KMS-11 (cell line): ENCODE measurements at regions not wholly inside any gene's neighbourhood (a gene's known extent, or its start where the extent isn't known, plus 50 kb on each side); places are given as distances from the start of the nearest gene placed in this dataset.

Experiments
- H2AFZ ChIP-seq: fragments of 200-600 bp; sonication (generic); 2 replicates; pipeline ENCODE4 v1.6.1; 2016; ENCODE audit warnings: antibody characterized with exemption, mixed run types, low read depth
- H3K27ac ChIP-seq: fragments of 200-600 bp; sonication (generic); 2 replicates; pipeline ENCODE4 v1.6.1; 2016; ENCODE audit warnings: mild to moderate bottlenecking, mixed run types
- H3K27me3 ChIP-seq: fragments of 200-600 bp; sonication (generic); 2 replicates; pipeline ENCODE4 v1.6.1; 2017; ENCODE audit warnings: mild to moderate bottlenecking, low read depth, mixed run types, moderate library complexity; ENCODE audit not compliant: insufficient read depth
- H3K36me3 ChIP-seq: fragments of 200-600 bp; sonication (generic); 2 replicates; pipeline ENCODE4 v1.6.1; 2017; ENCODE audit warnings: mild to moderate bottlenecking, mixed run types; ENCODE audit not compliant: insufficient read depth
- H3K4me1 ChIP-seq: fragments of 200-600 bp; sonication (generic); 2 replicates; pipeline ENCODE4 v1.6.1; 2016; ENCODE audit warnings: mild to moderate bottlenecking, low read depth, mixed run types; ENCODE audit not compliant: poor library complexity, severe bottlenecking
- H3K4me2 ChIP-seq: fragments of 200-600 bp; sonication (generic); 2 replicates; pipeline ENCODE4 v1.7.0; 2016; ENCODE audit warnings: mild to moderate bottlenecking, mixed run types
- H3K4me3 ChIP-seq: fragments of 200-600 bp; sonication (generic); IDR thresholded peaks from 2 replicates; pipeline ENCODE4 v1.6.1; 2017; ENCODE audit warnings: low read depth, low read length, mixed read lengths; ENCODE audit not compliant: insufficient read depth
- H3K79me2 ChIP-seq: fragments of 200-600 bp; sonication (generic); 2 replicates; pipeline ENCODE4 v1.6.1; 2016; ENCODE audit warnings: low read depth, mixed run types; ENCODE audit not compliant: insufficient read depth
- H3K9ac ChIP-seq: fragments of 200-600 bp; sonication (generic); 2 replicates; pipeline ENCODE4 v1.6.1; 2016; ENCODE audit warnings: mild to moderate bottlenecking, mixed run types
- H4K20me1 ChIP-seq: fragments of 200-600 bp; sonication (generic); 2 replicates; pipeline ENCODE4 v1.6.1; 2016; ENCODE audit warnings: mild to moderate bottlenecking, mixed run types; ENCODE audit not compliant: insufficient read depth
- CTCF ChIP-seq: fragments of 200-600 bp; sonication (generic); conservative IDR thresholded peaks from 2 replicates; pipeline ENCODE4 v1.6.1; 2017; ENCODE audit warnings: low read depth, mild to moderate bottlenecking, antibody characterized with exemption, low read length, moderate library complexity, mixed read lengths

GRCh38 chr5:174376726-174377373 lies 331.3 kb downstream of the NSG2 start:
- Histone ChIP-seq H3K4me3 (no peak overlapping the region), H3K9ac (no peak overlapping the region), H3K36me3 (no peaks in the 10 kb centered on the region), H4K20me1 (no peaks in the 10 kb centered on the region), H3K27me3 (no peaks in the 10 kb centered on the region), H3K27ac (no peak overlapping the region), H2AFZ (no peak overlapping the region), H3K79me2 (no peaks in the 10 kb centered on the region), H3K4me1 (no peaks in the 10 kb centered on the region), H3K4me2 (no peak overlapping the region)
- TF ChIP-seq CTCF, result no peak

DNA sequence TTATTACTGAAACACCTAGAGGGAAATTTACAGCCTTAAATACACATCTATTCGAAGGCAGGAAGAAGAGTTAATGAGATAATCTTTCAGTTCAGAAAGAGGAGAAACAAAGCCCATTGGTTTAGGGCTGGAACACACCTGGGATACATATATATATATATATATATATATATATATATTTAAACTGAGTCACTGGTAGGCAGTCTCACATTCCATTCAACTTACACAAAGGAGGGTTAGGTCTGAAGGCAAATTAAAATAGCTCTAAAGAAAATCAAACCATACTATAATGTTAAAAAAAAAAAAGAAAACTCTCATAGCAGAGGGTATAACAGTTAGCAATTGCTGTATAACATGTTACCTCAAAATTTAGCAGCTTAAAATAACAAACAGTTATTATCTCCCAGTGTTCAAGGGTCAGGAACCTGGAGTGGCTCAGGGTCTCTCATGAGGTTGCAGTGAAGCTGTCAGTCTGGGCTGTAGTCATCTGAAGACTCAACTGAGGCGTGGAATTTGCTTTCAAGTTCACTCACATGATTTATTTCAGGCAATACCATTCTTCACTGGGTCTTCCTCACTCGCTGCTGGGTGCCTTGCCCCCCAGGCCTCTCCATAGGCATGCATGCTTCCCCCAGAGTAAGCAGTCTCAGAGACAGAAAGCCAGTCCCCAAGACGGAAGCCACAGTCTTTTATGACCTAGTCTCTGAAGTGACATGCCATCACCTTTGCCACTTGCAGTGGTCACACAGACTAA lies 332.8 kb downstream of the NSG2 start:
- Histone ChIP-seq H3K4me1 (no peaks in the 10 kb centered on the region), H3K4me3 (no peak overlapping the region), H3K36me3 (no peaks in the 10 kb centered on the region), H3K79me2 (no peaks in the 10 kb centered on the region), H3K27me3 (no peaks in the 10 kb centered on the region), H3K27ac (no peak overlapping the region), H3K4me2 (no peak overlapping the region), H3K9ac (no peak overlapping the region), H2AFZ (no peak overlapping the region), H4K20me1 (no peaks in the 10 kb centered on the region)
- no peak for TF ChIP-seq CTCF

DNA sequence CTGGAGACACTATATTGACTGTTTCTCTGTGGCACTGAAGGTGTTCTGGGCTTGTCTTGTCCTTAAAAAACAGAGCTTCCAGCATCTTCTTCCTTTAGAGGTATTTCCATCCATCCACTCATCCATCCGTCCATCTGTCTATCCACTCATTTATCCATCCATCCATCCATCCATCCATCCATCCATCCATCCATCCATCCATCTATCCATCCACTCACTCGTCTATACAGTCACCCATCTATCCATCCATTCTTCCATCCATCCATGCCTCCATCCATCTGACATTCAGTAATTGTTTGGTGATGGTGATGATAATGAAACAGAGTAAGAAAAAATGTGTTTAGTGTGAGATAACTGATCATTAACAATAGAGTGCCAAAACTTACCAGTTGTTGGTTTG lies 334.8 kb downstream of the NSG2 start:
- H3K4me1 ChIP-seq, result no peaks in the 10 kb centered on the region
- H3K36me3 ChIP-seq, result no peaks in the 10 kb centered on the region
- H3K4me3 ChIP-seq, result no peak overlapping the region
- no peak overlapping the region for H3K9ac ChIP-seq
- no peak overlapping the region for H3K27ac ChIP-seq
- no peaks in the 10 kb centered on the region for H4K20me1 ChIP-seq
- no peaks in the 10 kb centered on the region for H3K27me3 ChIP-seq
- H3K4me2 ChIP-seq, result no peak overlapping the region
- TF ChIP-seq CTCF, result no peak
- H3K79me2 ChIP-seq, result no peaks in the 10 kb centered on the region
- no peak overlapping the region for H2AFZ ChIP-seq

GRCh38 chr5:174381241-174381640 lies 335.7 kb downstream of the NSG2 start:
- TF ChIP-seq CTCF, result no peak

More at GRCh38 chr5:174381241-174381640, 335.7 kb downstream of the NSG2 start:
- no peaks in the 10 kb centered on the region for H3K4me1 ChIP-seq
- no peak overlapping the region for H3K27ac ChIP-seq
- no peaks in the 10 kb centered on the region for H3K36me3 ChIP-seq
- no peaks in the 10 kb centered on the region for H3K27me3 ChIP-seq
- no peak overlapping the region for H3K4me3 ChIP-seq
- H3K9ac ChIP-seq, result no peak overlapping the region
- H2AFZ ChIP-seq, result no peak overlapping the region
- H3K4me2 ChIP-seq, result no peak overlapping the region
- H4K20me1 ChIP-seq, result no peaks in the 10 kb centered on the region
- no peaks in the 10 kb centered on the region for H3K79me2 ChIP-seq
